GM11168 (cell line): ENCODE measurements at regions not wholly inside any gene's neighbourhood (a gene's known extent, or its start where the extent isn't known, plus 50 kb on each side); places are given as distances from the start of the nearest gene placed in this dataset.

ENCODE experiments used
- in situ Hi-C: fragments of 300-500 bp; cut with MboI; formaldehyde crosslinking; loops from one replicate; pipeline ENCODE4 v1.12.0; 2022; ENCODE audit warnings: low sequenced_read_pairs; ENCODE audit not compliant: unreplicated experiment

- in situ Hi-C loops, result no loop called here
Observed at GRCh38 chr6:148287623-148288333, 54.9 kb upstream of the SASH1 start.

- in situ Hi-C loops, result no loop called here
Observed at GRCh38 chr6:148288541-148288940, 54.1 kb upstream of the SASH1 start.

- in situ Hi-C loops, result no loop called here
Observed at GRCh38 chr6:148289153-148289552, 53.5 kb upstream of the SASH1 start.

GRCh38 chr6:148291876-148292275 is 50.8 kb upstream of the SASH1 start:
- in situ Hi-C loops, result no loop called here
